Retinal pigment epithelial cell (primary cell): ENCODE measurements at regions not wholly inside any gene's neighbourhood (a gene's known extent, or its start where the extent isn't known, plus 50 kb on each side); places are given as distances from the start of the nearest gene placed in this dataset.

Experiments
- DNase-seq: peaks from one replicate; pipeline ENCODE4 v3.0.0-alpha.2; 2010; ENCODE audit warnings: low read depth
- H3K4me3 ChIP-seq: 2 replicates; pipeline ENCODE4 v1.5.1; 2011; ENCODE audit warnings: mild to moderate bottlenecking, low read length, control low read depth, moderate library complexity
- TF ChIP-seq, protein P1 (sequence below): conservative IDR thresholded peaks from 2 replicates; pipeline ENCODE4 v1.5.1; 2011; ENCODE audit warnings: low read depth, low read length, control low read depth, inconsistent platforms

DNA sequence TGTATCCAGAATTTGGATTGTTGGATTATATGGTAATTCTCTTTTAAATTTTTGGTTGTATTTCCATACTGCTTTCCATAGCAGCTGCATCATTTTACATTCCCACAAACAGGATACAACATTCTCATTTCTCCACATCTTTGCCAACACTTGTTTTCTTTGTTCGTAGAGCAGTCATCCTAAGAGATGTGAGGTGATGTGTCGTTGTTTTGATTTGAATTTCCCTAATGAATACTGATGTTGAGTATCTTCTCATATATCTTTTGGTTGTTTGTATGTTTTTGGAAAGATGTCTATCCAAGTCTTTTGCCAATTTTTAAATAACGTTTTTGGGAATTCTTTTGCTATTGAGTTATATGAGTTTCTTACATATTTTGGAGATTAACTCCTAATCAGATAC, 93.6 kb downstream of the GMNC start:
- no peak for DNase-seq
- TF ChIP-seq, protein P1, sequence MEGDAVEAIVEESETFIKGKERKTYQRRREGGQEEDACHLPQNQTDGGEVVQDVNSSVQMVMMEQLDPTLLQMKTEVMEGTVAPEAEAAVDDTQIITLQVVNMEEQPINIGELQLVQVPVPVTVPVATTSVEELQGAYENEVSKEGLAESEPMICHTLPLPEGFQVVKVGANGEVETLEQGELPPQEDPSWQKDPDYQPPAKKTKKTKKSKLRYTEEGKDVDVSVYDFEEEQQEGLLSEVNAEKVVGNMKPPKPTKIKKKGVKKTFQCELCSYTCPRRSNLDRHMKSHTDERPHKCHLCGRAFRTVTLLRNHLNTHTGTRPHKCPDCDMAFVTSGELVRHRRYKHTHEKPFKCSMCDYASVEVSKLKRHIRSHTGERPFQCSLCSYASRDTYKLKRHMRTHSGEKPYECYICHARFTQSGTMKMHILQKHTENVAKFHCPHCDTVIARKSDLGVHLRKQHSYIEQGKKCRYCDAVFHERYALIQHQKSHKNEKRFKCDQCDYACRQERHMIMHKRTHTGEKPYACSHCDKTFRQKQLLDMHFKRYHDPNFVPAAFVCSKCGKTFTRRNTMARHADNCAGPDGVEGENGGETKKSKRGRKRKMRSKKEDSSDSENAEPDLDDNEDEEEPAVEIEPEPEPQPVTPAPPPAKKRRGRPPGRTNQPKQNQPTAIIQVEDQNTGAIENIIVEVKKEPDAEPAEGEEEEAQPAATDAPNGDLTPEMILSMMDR = no peak
- H3K4me3 ChIP-seq = no peak overlapping the region

DNA sequence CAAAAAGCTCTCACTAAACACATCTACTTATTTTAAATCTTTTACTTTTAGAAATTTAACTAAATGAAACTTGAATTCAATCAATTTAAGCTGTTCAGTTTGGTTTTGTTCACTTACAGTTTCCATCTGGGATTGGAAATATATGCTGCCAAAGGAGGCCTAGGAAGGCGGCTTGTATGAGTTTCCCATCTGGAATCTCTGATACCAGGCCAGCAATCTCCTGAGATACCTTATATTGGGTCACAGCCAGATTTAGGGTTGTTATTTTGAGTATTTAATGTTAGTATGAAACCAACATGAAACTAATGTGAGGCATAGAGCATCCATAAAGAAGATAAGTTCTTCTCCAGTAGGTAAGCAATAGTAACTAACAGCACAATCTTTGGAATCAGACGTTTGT, 94.6 kb downstream of the GMNC start:
- TF ChIP-seq, protein P1 = no peak
- H3K4me3 ChIP-seq = no peak overlapping the region
- no peak for DNase-seq

DNA sequence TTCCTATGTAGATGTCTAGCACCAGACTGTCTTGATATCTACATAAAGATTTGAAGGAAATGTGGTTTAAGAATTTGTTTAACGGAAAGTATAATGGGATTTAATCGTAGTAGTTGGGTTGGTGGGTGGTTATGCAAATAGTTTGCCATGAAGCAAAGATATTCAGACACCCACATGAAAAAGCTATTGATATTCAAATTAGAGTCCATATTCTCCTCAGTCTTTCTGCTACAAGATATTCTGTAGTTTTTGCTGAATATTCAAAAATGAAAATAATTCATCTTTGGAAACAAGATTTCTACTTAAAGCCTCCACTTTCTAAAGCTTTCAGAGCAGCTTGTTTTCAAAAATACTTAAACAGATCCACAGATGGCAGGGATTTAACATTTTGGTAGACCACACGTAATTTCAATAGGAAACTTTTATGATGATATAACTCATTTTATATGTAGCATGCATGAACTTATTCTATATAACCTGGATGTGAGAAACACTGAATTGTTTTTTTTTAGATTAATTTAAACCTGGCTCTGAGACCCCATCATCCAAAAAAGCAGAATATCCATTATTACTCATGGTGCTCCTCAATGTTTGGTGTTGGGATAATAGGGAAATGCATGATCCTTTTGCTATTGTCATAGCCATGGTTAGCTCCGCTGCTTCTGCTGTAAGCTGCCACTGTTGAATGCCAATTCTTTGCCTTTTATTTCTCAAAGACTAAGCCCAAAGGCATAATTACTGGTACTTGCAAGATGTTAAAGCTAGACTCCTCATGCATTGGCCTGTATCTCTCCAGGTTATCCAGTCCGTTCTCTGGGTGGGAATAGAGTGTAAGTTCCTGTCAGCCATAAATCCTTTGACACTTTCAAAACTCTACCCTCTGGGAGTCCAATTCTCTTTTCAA, 98.0 kb downstream of the GMNC start:
- TF ChIP-seq, protein P1 = no peak
- H3K4me3 ChIP-seq = no peak overlapping the region
- DNase-seq = no peak

DNA sequence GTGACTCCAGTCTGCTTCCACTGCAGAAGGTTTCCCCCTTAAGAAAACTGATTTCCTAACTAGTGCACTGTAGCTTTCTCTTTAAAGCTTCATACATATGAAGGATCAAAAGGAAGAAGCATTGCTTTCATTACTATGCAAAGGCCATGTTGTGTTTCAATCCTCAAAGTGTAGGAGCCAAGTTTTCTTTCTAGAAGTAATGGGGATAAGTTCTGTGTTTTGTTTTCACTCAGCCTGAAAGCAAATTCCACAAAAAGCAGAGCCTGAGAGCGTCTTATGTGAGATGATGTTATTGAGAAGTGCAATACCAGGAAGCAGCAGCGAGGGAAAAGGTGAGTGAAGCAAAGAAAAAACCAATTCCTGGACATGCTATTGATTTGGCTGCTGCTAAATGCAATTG, 99.7 kb downstream of the GMNC start:
- TF ChIP-seq, protein P1 = no peak
- H3K4me3 ChIP-seq = no peak overlapping the region
- DNase-seq = no peak

DNA sequence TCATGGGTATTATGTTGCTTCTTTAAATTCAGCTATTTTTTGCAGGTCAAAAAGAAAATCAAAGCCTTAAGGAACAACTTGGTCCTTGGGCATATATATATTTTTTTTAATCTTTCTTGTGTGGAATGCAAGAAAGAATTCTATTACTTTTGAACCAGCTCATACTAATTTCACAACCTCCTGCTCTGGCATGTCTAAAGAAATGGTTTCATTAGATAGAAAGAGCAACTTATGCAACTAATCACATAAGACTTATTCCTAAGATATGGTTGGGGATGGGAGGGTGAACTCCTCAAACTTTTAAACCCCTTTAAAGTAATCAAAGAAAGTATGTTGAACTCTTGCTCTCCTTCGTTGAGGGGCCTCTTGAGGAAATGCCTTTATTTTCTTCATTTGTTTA, 114.9 kb downstream of the GMNC start:
- peak; percentile 53 for DNase-seq
- H3K4me3 ChIP-seq = no peak overlapping the region
- TF ChIP-seq, protein P1 = no peak

DNA sequence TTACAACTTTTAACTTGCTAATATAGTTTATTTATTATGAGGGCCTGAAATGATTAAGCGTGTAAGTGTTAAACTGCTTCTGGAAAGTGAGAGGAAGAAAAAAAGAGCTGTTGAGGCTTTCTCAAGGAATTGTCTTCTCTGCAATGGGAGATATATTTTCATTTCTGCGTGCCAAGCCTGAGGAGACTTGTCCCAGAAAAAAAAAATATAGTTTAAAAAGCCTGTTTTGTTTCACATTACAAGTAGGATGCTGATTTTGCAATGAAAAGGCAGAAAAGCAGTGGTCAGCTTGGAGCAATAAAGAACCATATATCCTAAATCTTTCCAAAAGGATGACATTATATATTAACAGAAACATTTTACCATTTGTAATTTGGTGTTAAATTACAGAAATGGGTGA, 115.5 kb downstream of the GMNC start:
- no peak for DNase-seq
- no peak overlapping the region for H3K4me3 ChIP-seq
- TF ChIP-seq, protein P1 = no peak

DNA sequence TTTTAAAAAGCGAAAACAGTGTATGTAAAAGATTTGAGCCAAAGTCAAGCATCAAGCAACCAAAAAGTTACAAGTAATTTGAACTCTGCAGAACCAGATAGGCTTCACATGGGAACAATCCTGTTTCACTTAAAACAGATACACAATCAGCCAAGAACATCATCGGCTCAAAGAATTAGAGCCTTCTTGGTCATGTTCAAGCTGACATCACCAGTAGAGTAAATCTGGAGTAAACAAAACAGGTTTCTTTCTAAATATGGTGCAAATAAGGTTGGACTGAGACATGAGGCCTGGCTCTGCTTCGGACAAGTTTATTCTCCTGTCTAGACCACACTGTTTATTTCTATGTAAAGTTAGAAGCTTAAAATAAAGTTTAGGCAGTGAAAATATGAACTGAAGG, 116.0 kb downstream of the GMNC start:
- DNase-seq = no peak
- no peak overlapping the region for H3K4me3 ChIP-seq
- TF ChIP-seq, protein P1 = no peak
